GM12875 (cell line): ENCODE measurements at regions not wholly inside any gene's neighbourhood (a gene's known extent, or its start where the extent isn't known, plus 50 kb on each side); places are given as distances from the start of the nearest gene placed in this dataset.
"Not testable (repeated sequence)": the region's sequence is repeated elsewhere in the genome, so short reads cannot be mapped to it uniquely, and the experiment has no call there.

Experiments used
- H3K4me3 ChIP-seq: one replicate; pipeline ENCODE4 v1.5.1; 2011; ENCODE audit warnings: low read depth, low read length, control low read depth
- CTCF ChIP-seq: IDR thresholded peaks from 2 replicates; pipeline ENCODE4 v1.5.1; 2011; ENCODE audit warnings: low read depth, mild to moderate bottlenecking, control low read depth, inconsistent platforms, low read length, moderate library complexity, borderline replicate concordance; ENCODE audit not compliant: insufficient read depth

DNA sequence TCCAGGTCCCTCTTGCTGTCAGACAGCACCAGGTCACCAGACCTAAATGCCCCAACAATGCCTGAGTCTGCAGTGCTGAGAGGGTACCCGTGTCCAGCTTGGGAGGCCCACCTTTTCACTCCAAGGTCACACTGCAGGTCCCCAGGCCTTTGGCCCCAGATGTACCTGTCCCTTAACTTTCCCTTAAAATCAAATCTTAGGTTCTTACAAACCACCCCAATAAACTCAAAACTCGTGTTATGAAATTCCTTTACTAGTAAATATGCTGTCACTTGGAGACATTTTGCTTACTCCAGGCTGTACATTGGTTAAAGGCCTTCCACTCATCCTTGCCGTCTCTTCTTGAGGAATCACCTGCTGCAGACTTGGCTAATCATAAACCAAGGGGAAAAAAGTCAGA lies 165.7 kb upstream of the RREB1 start:
- no peak for TF ChIP-seq CTCF
- no peak overlapping the region for H3K4me3 ChIP-seq

GRCh38 chr6:6942831-6943230 lies 164.9 kb upstream of the RREB1 start:
- TF ChIP-seq CTCF: no peak

GRCh38 chr6:6943421-6943820 lies 164.3 kb upstream of the RREB1 start:
- TF ChIP-seq CTCF: no peak
- H3K4me3 ChIP-seq: no peak overlapping the region

More at GRCh38 chr6:6942831-6943230, 164.9 kb upstream of the RREB1 start:
- no peak overlapping the region for H3K4me3 ChIP-seq

DNA sequence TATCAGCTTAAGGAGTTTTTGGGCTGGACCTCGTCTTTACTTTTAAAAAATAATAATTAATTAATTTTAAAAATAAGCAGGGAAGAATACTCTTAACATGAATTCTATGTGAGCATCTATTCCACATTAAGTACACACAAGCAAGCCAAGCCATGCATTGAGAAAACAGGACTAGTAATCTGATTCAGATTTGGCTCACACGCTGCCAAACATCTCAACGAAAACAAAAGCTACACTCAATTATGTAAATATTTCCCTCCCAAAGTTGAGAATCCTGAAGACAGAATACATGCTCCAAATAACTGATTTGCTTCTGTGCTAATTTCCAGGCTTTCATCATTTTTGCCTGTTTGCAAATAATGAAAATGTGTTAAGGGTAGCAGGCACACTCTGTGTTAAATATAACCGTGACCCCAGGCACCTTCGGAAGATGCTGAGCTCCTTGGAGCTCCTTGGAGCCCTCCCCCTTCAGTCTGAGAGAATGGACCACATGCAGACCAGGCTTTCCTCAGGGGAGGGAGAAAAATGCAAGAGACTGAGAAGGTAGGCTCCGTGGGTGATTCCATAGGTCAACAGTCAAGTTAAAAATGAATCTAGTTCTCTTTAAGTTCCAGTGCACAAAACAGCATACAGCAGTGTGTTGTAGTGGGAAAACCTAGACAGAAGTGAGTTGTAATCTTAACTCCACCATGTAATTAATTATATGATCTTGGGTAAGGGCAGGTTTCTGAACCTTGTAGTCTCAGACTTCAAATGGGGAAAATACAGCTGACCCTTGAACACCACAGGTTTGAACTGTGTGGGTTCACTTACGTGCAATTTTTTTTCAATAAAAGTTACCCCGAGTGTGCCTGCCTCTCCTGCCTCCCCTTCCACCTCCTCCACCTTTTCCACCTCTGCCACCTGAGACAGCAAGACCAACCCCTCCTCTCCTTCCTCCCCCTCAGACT lies 161.3 kb upstream of the RREB1 start:
- no peak overlapping the region for H3K4me3 ChIP-seq
- no peak for TF ChIP-seq CTCF

DNA sequence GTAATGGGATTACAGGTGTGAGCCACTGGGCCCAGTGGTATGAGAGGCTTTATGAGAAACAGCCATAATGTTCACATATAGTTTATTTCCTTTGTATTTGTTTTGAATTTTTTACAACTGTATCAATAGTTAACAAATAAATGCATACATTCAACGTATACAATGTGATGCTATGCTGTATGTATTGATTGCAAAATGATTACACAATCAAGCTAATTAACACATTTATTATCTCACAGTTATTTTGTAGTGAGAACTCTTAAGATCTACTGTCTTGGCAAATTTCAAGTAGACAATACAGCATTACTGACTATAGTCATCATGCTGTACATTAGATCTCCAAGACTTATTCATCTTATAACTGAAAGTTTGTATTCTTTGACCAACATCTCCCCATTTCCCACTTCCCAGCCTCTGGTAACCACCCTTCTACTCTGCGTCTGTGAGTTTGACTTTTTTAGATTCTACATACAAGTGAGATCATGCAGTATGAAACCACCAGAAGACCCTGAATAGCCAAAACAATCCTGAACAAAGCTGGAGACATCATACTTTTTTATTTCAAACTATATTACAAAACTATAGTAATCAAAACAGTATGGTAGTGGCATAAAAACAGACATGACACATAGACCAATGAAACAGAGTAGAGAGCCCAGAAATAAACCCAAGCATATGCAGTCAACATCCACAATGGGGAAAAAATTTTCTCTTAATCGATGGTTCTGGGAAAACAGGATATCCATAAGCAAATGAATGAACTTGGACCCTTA lies 157.2 kb upstream of the RREB1 start:
- no peak overlapping the region for H3K4me3 ChIP-seq

GRCh38 chr6:6951355-6951754 lies 156.4 kb upstream of the RREB1 start:
- no peak for TF ChIP-seq CTCF
- H3K4me3 ChIP-seq: no peak overlapping the region

More for the DNA sequence above, 157.2 kb upstream of the RREB1 start:
- TF ChIP-seq CTCF: no peak

- no peak for TF ChIP-seq CTCF
- no peak overlapping the region for H3K4me3 ChIP-seq
These were observed 155.3 kb upstream of the RREB1 start for GRCh38 chr6:6952484-6952883.

DNA sequence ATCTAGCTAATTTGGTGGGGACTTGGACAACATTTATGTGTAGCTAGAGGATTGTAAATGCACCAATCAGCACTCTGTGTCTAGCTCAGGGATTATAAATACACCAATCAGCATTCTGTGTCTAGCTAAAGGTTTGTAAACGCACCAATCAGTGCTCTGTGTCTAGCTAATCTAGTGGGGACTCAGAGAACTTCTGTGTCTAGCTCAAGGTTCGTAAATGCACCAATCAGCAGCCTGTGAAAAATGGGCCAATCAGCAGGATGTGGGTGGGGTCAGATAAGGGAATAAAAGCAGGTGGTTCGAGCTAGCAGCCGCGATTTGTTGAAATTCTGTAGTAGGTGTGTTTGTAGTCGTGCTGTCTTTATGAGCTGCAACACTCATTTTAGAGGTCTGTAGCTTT lies 154.8 kb upstream of the RREB1 start:
- H3K4me3 ChIP-seq: not testable (repeated sequence)
